Chondrocyte (in vitro differentiated cells): ENCODE measurements at regions not wholly inside any gene's neighbourhood (a gene's known extent, or its start where the extent isn't known, plus 50 kb on each side); places are given as distances from the start of the nearest gene placed in this dataset.

Experiments used
- DNase-seq: peaks from one replicate; pipeline ENCODE4 v3.0.0; 2021; ENCODE audit warnings: mixed read lengths, low spot score
- H3K27ac Mint-ChIP-seq: one replicate; pipeline ENCODE4 v1.8.0; 2021; ENCODE audit warnings: mild to moderate bottlenecking, moderate library complexity, mixed read lengths; ENCODE audit not compliant: unreplicated experiment
- H3K27me3 Mint-ChIP-seq: 2 replicates; pipeline ENCODE4 v1.8.0; 2021; ENCODE audit warnings: low read depth, mixed read lengths
- H3K36me3 Mint-ChIP-seq: 2 replicates; pipeline ENCODE4 v1.8.0; 2021; ENCODE audit warnings: low read depth, mixed read lengths
- H3K4me1 Mint-ChIP-seq: 2 replicates; pipeline ENCODE4 v1.8.0; 2021; ENCODE audit warnings: low read depth, mild to moderate bottlenecking, mixed read lengths
- H3K4me3 Mint-ChIP-seq: one replicate; pipeline ENCODE4 v1.8.0; 2021; ENCODE audit warnings: mild to moderate bottlenecking, moderate library complexity, mixed read lengths; ENCODE audit not compliant: unreplicated experiment
- H3K9me3 Mint-ChIP-seq: 2 replicates; pipeline ENCODE4 v1.8.0; 2021; ENCODE audit warnings: low read depth, mixed read lengths
- TF ChIP-seq, protein P1 (sequence below): fragments of 200-600 bp; sonication (generic); IDR thresholded peaks from 2 replicates; pipeline ENCODE4 v1.5.0; 2021; ENCODE audit warnings: antibody characterized with exemption, mild to moderate bottlenecking, moderate library complexity

DNA sequence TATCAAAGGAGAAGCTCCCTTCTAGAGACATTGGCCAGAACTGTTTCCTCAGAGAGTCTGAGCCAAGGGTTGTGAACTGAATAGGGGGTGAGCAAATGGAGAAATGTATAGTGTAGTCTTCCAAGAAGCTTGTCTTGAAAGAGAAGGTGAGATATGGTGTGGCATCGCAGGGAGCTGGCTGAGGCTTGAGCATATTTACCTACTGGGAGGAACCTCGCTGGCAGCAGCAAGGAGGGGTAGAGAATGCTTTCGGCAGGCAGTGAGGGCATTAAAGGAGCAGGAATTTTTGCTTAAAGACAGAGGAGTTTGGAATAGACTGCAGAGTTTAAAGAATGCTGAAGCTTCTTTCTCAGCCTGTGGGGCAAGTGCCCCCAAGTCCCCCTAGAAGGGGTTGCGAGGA is 59.3 kb upstream of the PRMT8 start:
- Mint-ChIP-seq H3K27me3 (peaks cover 16% of the 10 kb centered on the region), H3K36me3 (no peaks in the 10 kb centered on the region), H3K4me1 (no peaks in the 10 kb centered on the region), H3K27ac (no peak overlapping the region), H3K4me3 (no peak overlapping the region), H3K9me3 (no peaks in the 10 kb centered on the region)
- TF ChIP-seq, protein P1, sequence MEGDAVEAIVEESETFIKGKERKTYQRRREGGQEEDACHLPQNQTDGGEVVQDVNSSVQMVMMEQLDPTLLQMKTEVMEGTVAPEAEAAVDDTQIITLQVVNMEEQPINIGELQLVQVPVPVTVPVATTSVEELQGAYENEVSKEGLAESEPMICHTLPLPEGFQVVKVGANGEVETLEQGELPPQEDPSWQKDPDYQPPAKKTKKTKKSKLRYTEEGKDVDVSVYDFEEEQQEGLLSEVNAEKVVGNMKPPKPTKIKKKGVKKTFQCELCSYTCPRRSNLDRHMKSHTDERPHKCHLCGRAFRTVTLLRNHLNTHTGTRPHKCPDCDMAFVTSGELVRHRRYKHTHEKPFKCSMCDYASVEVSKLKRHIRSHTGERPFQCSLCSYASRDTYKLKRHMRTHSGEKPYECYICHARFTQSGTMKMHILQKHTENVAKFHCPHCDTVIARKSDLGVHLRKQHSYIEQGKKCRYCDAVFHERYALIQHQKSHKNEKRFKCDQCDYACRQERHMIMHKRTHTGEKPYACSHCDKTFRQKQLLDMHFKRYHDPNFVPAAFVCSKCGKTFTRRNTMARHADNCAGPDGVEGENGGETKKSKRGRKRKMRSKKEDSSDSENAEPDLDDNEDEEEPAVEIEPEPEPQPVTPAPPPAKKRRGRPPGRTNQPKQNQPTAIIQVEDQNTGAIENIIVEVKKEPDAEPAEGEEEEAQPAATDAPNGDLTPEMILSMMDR: no peak
- no peak for DNase-seq

DNA sequence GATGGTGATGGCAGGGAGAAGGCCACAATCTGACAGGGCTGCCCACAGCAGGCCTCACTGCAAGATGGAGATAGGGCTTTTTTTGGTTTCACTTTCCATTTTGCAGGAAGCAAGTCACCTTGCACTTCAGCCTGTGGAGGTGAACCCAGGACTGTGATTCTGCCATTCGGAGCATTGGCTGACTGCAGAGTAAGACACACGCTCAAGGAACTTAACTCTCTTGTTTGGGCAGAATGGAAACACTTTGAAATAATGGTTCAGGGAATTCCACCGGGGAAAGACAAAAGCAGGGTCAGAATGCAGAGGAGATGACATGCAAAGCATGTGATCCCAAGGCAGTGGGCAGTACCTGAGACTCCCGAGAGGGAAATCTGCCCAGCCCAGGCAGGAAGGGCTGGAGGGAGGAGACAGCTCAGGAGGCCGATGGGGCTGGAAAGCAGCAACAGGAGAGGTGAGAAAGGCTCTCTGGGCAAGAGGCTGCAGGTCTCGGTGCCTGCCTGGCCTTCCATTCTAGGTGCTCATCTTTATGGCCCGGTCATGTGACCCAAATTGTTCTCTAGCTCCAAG is 58.7 kb upstream of the PRMT8 start:
- DNase-seq: no peak
- H3K4me3 Mint-ChIP-seq: no peak overlapping the region
- peaks cover 15% of the 10 kb centered on the region for H3K27me3 Mint-ChIP-seq
- H3K27ac Mint-ChIP-seq: no peak overlapping the region
- H3K36me3 Mint-ChIP-seq: no peaks in the 10 kb centered on the region
- TF ChIP-seq, protein P1: no peak
- no peaks in the 10 kb centered on the region for H3K4me1 Mint-ChIP-seq
- no peaks in the 10 kb centered on the region for H3K9me3 Mint-ChIP-seq

DNA sequence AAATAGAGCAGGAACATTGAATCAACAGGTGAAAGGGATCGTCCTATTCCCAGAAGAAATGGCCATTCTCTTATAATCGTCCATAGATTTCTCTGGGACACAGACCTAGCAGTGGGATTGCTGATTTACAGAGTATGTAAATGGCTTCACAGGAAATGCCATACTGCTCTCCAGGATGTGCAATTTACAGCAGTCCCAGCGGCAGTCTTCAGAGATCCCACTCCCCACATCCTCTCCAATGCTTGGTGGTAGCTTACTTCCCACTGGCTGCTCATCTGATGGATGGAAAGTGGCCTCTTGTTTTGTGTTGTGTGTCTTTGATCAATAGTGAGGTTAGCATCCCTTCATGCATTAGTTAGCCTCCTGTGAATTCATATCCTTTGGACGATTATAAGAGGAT is 58.1 kb upstream of the PRMT8 start:
- DNase-seq: no peak
- H3K36me3 Mint-ChIP-seq: no peaks in the 10 kb centered on the region
- no peak overlapping the region for H3K27ac Mint-ChIP-seq
- TF ChIP-seq, protein P1: no peak
- no peaks in the 10 kb centered on the region for H3K4me1 Mint-ChIP-seq
- H3K9me3 Mint-ChIP-seq: no peaks in the 10 kb centered on the region
- peaks cover 13% of the 10 kb centered on the region for H3K27me3 Mint-ChIP-seq
- no peak overlapping the region for H3K4me3 Mint-ChIP-seq

DNA sequence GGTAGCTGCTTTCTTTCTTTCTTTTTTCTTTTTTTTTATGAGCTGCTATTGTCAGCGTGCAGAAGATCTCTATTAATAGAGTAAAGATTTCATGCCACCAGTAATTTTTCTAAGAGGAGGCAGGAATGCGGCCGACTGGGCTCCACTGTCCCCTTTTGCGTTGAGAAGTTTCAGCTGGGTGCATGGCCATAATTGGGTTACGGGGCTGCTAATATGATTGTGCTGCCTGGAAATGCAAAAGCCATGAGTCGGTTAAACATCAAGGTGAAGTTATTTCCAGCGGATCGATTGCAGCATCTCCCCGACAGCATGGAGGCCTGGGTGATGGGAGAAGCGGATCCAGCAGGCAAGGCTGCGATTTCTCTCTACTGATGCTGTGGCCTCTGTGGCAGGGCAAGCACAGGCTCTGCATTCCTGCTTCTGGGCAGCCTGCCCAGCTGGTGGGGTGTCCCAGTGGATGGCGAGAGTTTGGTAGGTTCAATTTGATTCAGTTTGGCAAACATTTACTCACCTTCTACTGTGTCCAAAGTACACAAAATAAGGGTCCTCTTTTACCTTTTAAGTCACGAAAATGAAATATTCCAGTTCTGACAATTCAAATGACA is 54.4 kb upstream of the PRMT8 start:
- Mint-ChIP-seq H3K27ac (no peak overlapping the region), H3K4me1 (no peaks in the 10 kb centered on the region), H3K9me3 (no peaks in the 10 kb centered on the region), H3K27me3 (peaks cover 13% of the 10 kb centered on the region), H3K4me3 (no peak overlapping the region), H3K36me3 (no peaks in the 10 kb centered on the region)
- DNase-seq: no peak
- TF ChIP-seq, protein P1: no peak

DNA sequence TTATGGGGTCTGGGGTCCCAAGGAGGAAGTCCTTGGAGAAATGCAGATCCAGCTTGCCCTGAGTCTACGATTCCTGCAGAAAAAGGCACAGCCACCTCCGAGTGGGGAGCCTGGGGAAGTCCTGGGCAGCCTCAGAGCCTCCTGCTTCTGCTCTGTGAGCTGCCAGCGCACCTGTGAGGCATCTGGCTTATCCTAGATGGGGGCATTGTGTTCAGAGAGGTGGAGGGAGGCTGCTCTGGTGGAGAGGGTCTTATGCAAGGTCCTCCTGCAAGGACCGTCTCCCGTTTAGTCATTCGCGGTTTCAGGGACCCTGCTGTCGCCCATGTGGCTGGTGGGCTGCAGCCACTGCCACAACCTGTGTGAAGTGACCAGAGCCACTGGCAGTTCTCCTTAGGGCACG is 53.0 kb upstream of the PRMT8 start:
- DNase-seq: no peak
- TF ChIP-seq, protein P1: no peak
- H3K9me3 Mint-ChIP-seq: no peaks in the 10 kb centered on the region
- H3K4me1 Mint-ChIP-seq: no peaks in the 10 kb centered on the region
- no peak overlapping the region for H3K27ac Mint-ChIP-seq
- H3K4me3 Mint-ChIP-seq: no peak overlapping the region
- H3K27me3 Mint-ChIP-seq: peaks cover 17% of the 10 kb centered on the region
- no peaks in the 10 kb centered on the region for H3K36me3 Mint-ChIP-seq
